NB4 (cell line): ENCODE measurements at regions not wholly inside any gene's neighbourhood (a gene's known extent, or its start where the extent isn't known, plus 50 kb on each side); places are given as distances from the start of the nearest gene placed in this dataset.

Source experiments
- DNase-seq: peaks from one replicate; pipeline ENCODE4 v3.0.0; 2010; ENCODE audit warnings: low read depth
- H3K4me3 ChIP-seq: one replicate; pipeline ENCODE4 v1.5.1; 2011; ENCODE audit warnings: mild to moderate bottlenecking, low read depth, low read length, moderate library complexity
- CTCF ChIP-seq: IDR thresholded peaks from one replicate; pipeline ENCODE4 v1.5.1; 2012; ENCODE audit warnings: low read depth, low read length
- MAX ChIP-seq: IDR thresholded peaks from 2 replicates; pipeline ENCODE4 v1.6.1; 2011; ENCODE audit warnings: low read depth, low read length
- POLR2A ChIP-seq: IDR thresholded peaks from 2 replicates; pipeline ENCODE4 v1.6.1; 2011; ENCODE audit warnings: mild to moderate bottlenecking; ENCODE audit not compliant: insufficient read length; ENCODE audit errors: extremely low read depth

GRCh38 chrX:145735036-145735435 is 82.6 kb upstream of the SLITRK2 start:
- H3K4me3 ChIP-seq = no peak overlapping the region
- TF ChIP-seq MAX = no peak
- no peak for TF ChIP-seq CTCF
- DNase-seq = no peak

GRCh38 chrX:145751943-145752342 is 65.7 kb upstream of the SLITRK2 start:
- H3K4me3 ChIP-seq = no peak overlapping the region
- TF ChIP-seq MAX = no peak
- no peak for TF ChIP-seq CTCF
- no peak for TF ChIP-seq POLR2A
- no peak for DNase-seq
